GM12865 (cell line): ENCODE measurements at regions not wholly inside any gene's neighbourhood (a gene's known extent, or its start where the extent isn't known, plus 50 kb on each side); places are given as distances from the start of the nearest gene placed in this dataset.

Experiments used
- DNase-seq: peaks from one replicate; pipeline ENCODE4 v3.0.0; 2010; ENCODE audit warnings: low read depth
- H3K4me3 ChIP-seq: 2 replicates; pipeline ENCODE4 v1.5.1; 2011; ENCODE audit warnings: mild to moderate bottlenecking, low read depth, low read length, control low read depth
- CTCF ChIP-seq: IDR thresholded peaks from 2 replicates; pipeline ENCODE4 v1.5.1; 2011; ENCODE audit warnings: low read length, control low read depth, low read depth, inconsistent platforms; ENCODE audit not compliant: insufficient read depth; ENCODE audit errors: missing control alignments

- DNase-seq: peak; percentile 30
- TF ChIP-seq CTCF: no peak
- no peak overlapping the region for H3K4me3 ChIP-seq
These were observed 400.9 kb downstream of the TSN start for GRCh38 chr2:122156176-122156890.

- no peak for DNase-seq
- TF ChIP-seq CTCF: no peak
- H3K4me3 ChIP-seq: no peak overlapping the region
These were observed 401.7 kb downstream of the TSN start for GRCh38 chr2:122157158-122157557.

DNA sequence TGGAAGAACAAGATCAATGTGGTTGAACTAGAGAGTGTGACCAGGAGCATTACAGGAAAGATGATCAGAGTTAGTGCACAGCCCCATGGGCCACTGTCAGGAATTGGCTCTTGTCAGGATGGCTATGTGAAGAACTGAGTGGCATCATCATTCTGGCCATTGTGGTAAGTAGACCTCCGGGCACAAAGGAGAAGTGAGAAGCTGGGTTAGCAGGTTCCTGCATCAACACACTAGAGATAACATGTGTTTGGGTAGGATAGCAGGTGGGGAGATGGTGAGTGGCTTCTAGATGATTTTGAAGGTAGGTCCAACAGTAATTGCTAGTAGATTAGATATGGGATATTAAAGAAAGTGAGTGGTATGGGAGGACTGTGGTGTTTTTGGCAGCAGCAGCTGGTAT is 408.2 kb downstream of the TSN start:
- H3K4me3 ChIP-seq: no peak overlapping the region
- peak; percentile 24 for DNase-seq
- no peak for TF ChIP-seq CTCF

- no peak overlapping the region for H3K4me3 ChIP-seq
- DNase-seq: no peak
- no peak for TF ChIP-seq CTCF
These were observed 409.5 kb downstream of the TSN start for GRCh38 chr2:122164964-122165363.

GRCh38 chr2:122166820-122167219 is 411.4 kb downstream of the TSN start:
- no peak overlapping the region for H3K4me3 ChIP-seq
- no peak for TF ChIP-seq CTCF
- no peak for DNase-seq

DNA sequence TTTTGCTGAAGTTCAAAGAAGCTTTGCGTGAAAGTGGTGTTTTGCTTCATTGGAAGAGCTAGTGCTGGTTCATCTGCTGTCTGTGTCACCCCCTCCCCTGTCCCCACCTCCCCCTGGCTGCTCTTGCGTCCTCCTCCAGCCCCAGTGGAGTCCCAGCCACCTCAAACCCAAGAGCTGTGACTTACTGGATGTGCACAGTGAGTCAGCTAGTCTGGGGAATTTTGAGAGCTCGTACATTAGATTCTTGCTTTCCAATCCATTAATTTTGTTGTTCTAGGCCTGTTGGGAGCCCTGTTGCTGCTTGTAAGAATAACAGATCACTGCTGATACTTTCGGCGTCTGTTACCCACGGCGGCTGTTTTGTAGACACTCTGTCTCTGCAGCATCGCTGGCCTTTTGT is 412.1 kb downstream of the TSN start:
- no peak overlapping the region for H3K4me3 ChIP-seq
- DNase-seq: no peak
- TF ChIP-seq CTCF: no peak

DNA sequence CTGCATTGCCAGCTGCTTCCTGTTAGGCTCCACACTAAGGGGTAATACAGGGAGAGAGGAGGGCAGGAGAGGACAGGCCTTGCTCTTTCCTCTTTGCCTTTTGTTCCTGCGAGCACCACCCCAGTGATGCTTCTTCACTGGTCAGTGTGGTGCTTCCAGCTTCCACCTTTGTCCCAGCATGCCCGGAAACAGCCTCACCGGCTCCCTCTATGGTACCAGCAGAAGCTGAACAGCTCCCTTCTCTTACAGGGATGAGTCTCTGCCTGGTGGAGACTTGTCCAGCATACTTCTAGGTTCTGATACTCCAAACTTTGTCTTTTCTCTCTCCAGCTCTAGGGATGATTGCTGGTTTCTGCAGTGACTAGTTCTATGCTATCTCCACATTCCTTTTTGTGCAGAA is 413.3 kb downstream of the TSN start:
- DNase-seq: no peak
- H3K4me3 ChIP-seq: no peak overlapping the region
- peak; percentile 2 for TF ChIP-seq CTCF
